Fibroblast of the conjunctiva (primary cell): ENCODE measurements at regions not wholly inside any gene's neighbourhood (a gene's known extent, or its start where the extent isn't known, plus 50 kb on each side); places are given as distances from the start of the nearest gene placed in this dataset.
"Not testable (repeated sequence)": the region's sequence is repeated elsewhere in the genome, so short reads cannot be mapped to it uniquely, and the experiment has no call there.

ENCODE experiments used
- DNase-seq: peaks from one replicate; pipeline ENCODE4 v3.0.0-alpha.2; 2010; ENCODE audit warnings: low read depth

DNA sequence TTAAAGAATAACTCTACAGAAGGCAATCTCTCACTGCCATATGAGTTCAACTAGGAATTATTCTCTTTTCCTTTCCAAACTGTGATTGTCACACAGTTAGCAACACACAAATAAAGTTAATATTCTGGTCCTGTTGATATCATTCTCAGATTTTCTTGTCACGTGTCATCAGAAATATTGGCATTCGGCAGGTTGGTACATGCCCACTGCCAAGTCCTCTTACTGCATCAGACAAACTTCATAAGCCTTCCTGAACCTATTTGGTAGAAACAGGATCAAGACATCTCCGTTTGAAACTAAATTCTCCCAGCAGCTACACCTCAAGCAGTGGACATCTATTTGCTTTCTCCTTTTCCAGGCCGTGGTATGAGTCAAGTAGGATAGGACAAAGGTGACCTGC is 177.9 kb upstream of the SOX2 start:
- no peak for DNase-seq

DNA sequence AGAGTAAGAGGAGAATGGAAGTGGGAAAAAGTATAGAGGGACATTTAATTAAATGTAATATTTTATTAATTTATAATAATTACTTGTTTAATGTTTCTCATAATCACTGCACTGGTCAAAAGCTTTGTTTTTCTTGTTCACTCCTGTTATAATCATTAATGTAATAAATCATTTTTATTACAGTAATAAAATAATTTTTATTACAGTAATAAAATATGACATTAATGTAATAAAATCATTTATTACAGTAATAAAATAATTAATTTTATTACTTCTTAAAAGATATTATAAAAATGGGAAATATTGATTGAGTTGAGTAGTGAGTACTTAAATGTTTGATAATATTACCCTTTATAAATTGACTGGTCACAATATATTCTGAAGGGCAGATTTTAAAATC is 181.1 kb upstream of the SOX2 start:
- no peak for DNase-seq

DNA sequence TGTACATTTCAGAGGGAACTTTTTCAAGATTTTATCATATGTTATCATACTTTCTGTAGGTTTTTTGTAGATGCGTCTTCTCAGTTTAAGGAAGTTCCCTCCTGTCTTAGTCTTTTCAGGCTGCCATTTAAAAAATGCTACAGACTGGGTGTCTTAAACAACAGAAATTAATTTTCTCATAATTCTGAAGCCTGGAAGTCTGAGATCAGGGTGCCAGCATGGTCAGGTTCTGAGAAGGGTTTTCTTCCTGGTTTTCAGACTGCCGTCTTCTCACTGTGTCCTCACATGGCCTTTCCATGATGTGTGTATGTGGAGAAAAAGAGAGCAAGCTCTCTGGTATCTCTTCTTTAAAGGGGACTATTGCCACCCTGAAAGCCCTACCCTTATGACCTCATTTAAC is 189.9 kb upstream of the SOX2 start:
- DNase-seq = no peak

DNA sequence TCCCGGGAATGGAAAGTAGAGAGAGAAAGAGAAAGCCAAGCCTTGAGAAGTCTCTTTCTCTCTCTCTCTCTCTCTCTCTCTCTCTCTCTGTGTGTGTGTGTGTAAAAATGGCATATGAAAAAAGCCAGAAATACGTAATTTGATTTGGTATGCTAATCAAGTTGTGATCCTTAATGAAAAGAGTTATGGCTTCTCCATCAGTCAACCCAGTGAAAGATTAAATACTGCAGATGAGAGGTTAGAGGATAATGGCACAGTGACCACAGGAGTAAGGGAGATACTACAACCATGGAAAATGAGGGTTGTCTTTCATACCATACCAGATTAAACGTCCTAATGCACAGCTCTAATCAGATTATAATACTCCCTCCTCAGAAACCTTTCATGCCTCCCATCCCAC is 193.5 kb upstream of the SOX2 start:
- no peak for DNase-seq

DNA sequence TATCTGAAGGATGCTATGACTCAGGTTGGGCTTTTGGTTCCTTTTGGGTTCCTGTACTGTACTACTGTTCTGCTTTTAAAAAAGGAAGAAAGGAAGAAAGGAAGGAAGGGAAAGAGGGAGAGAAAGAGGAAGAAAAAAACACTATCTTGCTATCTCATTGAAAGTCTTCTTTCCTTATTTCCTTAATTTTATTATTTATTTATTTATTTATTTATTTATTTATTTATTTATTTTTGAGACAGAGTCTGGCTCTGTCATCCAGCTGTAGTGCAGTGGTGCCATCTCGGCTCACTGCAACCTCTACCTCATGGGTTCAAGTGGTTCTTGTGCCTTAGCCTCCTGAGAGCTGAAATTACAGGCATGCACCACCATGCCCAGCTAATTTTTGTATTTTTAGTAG is 198.9 kb upstream of the SOX2 start:
- DNase-seq = no peak

DNA sequence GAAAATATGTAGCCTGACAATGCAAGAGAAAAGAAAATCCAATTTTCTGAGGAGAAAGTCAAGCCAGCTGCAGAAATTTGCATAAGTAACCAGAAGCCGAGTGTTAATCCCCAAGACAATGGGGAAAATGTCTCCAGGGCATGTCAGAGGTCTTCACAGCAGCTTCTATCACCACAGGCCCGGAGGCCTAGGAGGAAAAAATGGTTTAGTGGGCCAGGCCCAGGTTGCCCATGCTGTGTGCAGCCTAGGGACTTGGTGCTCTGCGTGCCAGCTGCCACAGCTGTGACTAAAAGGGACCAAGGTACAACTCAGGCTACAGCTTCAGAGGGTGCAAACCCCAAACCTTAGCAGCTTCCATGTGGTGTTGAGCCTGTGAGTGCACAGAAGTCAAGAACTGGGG is 201.2 kb upstream of the SOX2 start:
- no peak for DNase-seq

DNA sequence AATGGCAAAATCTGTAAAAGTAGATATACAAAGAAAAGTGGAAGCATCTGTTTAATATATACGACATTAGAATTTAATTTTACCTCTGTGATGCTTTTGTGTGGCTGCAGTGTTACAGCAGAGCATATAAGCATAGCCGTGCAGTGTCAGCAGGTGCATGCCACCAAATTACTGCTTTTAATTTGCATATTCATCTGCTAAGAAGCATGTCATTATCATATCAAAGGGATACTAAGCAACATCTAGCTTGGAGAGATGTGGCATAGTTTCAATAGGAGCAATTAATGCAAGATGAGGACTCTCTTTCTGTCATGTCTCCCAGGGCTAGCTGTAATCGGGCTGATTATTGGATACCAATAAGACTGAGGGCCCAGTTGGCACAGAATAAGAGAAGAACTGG is 214.4 kb upstream of the SOX2 start:
- no peak for DNase-seq

DNA sequence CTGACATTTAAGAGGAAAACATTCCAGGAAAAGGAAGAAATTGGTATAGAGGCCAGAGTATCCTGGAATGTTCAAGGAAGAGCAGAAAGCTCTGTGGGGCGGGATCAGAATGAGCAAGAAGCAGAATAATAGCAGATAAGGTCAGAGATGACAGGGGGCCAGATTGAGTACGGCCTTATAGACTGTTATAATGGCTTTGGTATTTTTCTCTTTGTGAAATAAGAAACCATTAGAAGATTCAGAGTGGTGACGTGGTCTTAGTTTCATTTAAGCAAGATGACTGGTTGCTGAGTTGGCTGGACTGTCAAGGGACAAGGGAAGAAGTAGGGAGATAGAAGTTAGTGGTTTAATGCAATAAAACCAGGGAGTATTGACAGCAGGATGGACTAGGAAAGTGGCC is 218.3 kb upstream of the SOX2 start:
- no peak for DNase-seq

DNA sequence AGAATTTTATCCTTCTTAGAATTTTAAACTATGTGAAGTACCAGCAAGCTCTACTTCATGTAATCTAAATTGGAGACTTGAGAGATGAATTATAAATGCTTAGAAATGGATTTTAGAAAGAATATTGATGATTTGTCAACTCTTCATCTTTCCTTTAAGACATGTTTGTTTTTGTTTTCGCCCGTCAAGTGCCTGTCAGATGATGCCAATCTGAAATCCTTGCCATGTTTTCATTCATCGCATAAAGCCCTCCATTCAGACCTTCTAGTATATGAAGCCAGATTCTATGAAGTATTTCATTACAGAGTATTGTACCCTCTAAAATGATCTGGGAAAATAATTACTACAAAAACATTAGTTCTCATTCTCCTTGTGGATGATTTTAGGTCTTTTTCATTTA is 223.2 kb upstream of the SOX2 start:
- DNase-seq = no peak

DNA sequence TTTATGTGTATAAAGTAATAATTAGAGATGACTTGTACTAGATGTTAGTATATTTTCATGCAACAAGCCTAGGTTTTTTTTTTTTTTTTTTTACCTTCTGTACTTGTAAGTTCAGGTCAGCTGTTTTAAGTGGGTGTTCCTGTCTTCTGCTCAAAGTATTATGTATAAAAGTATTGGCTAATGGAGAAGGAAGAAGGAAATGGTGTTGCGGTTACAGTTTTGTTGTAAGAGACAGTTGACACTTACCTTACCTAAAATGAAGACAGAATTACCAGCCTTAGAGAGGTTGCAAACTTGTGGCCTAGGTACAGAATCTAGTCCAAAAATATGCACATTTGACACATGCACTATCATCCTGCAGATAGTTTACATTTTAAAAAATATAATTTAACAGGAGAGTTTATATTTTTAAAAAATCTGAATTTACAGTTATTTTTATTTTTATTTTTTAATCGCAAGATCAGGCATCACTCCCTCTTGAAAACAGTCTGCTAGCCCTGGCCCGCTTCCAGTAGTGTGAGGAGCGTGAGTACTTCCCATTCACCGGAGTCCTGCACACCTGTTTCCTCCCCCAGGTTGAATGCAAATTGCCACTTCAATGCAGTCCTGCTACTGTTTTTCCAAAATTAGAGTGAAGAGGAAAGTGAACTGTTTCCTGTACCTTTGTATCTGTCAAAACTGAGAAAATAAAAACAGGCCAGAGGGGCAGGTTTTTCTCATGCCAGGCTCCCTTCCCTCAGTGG is 224.3 kb upstream of the SOX2 start:
- no peak for DNase-seq

DNA sequence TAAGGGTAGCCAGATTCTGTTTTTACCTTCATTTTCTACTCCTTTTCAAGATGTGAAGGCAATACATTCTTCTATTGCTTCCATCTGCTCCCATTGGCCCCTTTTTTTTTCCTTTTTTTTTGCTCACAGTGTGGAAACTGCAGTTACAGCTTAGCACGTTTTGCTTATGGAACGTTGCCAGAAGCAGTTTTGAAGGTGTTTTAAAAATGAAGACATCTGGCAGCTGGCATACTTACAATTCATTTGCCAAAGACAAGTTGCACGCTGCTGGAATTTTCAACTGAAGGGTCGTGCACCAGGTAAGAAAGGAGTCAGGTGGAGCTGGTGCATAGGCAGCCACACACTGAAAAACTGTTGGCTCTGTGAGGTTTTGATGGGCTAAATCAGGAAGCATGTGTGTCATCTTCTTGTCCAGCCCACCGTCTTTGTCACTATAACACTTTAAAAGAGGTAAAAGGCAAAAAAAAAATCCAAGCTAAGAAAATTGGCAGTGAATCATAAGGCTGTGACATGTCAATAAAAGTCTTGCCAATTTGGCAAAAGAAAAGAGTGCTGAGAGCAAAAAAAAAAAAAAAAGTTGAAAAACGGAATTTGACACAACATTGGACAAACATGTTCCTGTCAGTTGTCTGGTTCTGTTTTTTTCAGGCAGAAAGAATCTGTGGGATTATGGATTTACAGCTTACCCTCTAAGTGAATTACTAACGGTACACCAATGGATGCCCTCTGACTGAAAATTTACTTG is 225.4 kb upstream of the SOX2 start:
- no peak for DNase-seq

DNA sequence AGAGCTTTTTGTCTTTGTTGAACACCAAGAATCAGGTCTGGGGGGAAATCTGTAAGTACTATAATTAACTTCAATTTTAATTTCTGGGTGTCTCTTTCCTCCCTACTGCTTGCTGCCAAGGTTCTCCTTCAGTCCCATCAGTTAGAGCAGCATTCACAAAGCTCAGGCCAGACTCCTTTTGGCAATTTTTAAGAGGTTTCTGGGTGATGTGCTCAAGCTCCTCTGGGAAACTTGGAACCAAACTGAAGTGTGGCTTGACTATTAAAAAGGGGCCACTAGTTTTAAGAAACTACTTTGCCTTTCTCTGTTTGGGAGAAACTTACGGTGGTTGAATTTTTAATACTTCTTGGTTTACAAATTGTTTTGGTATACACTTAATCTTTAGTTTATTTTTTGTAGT is 227.7 kb upstream of the SOX2 start:
- DNase-seq = no peak

DNA sequence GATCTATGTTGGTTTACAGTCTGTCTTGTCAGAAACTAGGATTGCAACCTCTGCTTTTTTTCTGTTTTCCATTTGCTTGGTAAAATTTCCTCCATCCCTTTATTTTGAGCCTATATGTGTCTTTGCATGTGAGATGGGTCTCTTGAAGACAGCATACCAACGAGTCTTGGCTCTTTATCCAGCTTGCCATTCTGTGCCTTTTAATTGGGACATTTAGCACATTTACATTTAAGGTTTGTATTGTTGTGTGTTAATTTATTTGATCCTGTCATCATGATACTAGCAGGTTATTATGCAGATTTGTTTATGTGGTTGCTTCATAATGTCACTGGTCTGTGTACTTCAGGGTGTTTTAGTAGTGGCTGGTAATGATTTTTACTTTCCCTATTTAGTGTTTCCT is 236.6 kb upstream of the SOX2 start:
- not testable (repeated sequence) for DNase-seq

DNA sequence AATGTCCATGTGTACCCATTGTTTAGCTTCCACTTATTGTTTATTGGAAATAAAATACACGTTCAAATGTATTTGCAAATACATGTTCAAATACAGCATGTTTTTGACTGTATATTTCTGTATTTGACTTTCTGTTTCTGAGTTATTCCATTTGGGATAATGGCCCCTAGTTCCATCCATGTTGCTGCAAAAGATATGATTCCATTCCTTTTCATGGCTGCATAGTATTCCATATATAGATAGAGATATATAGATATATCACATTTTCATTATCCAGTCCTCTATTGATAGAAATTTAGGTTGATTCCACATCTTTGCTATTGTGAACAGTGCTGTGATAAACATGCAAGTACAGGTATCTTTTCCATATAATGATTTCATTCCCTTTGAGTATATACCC is 241.4 kb upstream of the SOX2 start:
- DNase-seq = no peak

DNA sequence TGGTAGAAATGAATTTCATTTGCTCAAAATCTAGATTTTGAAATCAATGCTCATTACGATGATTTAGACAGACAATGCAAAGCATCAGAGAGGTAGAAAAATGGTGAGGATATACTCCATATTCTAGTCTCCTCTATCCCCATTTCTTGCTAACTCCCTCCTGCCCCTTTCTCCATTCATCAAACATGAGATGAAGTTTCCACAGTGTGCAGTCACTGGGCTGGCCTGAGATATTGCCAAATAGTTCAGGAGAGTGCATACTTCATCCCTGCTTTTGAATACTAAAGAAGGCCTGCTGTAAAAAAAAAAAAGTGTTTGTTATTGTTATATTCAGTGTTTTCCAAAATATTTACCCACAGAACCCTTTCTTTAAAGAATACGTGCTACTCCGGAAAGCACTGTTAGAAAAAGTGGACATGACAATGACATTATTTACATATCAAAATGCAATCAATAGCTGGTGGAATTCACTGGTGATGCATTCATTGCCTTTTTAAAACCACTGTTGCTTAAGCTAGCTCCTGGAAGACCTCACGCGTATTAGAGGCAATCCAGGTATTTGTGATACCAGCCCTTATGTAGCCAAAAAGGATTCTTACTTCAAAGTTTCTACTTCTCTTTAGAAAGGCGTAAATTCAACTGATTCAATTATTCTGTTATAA is 247.6 kb upstream of the SOX2 start:
- DNase-seq = no peak

DNA sequence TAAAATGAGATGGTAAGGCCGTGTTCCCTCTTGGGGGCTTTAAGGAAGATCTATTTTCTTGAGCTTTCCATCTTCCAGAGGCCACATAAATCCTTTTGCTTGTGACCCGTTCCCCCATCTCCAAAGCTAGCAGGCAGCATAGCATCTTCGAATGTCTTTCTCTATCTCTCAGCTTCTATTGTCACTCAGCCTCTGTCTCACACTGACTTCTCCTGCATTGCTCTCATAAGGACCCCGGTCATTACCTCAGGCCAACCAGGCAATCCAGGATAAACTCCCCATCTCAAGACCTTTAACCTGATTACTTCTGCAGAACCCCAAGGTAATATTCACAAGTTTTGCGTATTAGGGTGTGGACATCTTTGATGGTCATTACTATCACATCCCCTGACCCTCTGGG is 250.3 kb upstream of the SOX2 start:
- no peak for DNase-seq

DNA sequence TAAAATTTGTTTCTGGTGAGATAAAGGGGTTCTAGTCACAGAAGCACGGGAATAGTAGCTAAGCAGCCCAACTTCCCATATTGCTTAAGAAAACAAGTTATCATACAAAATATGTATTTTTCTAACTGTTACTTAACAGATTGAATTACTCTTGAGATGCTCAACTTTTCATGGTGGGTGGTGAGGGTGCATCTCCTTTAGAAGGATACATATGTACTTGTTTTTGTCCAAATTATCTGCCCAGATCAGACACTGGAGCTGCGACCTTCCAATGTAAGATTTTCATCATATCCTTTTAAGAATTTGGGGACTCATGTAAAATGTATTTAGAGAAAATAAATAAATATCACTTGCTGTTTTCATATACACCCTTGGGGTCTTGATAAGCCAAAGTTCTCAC is 252.2 kb upstream of the SOX2 start:
- DNase-seq = no peak

DNA sequence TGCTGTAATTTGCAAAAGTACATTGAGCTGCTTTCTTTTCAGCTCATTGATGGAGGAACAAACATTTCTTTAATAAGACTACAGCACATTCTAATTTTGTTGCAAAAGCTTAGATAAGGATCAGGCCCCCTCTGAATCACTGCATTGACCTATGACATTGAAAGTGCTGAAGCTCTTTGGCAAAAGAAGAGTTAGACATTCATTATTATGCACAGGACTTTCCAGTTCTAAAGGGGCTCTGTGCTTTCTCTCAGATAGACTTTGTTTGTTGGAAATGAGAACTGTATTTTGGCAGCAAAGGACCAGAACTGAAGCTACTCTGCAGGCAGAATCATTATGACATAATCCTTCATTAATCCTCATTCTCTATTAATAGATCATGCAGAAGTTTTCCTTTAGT is 252.9 kb upstream of the SOX2 start:
- no peak for DNase-seq

DNA sequence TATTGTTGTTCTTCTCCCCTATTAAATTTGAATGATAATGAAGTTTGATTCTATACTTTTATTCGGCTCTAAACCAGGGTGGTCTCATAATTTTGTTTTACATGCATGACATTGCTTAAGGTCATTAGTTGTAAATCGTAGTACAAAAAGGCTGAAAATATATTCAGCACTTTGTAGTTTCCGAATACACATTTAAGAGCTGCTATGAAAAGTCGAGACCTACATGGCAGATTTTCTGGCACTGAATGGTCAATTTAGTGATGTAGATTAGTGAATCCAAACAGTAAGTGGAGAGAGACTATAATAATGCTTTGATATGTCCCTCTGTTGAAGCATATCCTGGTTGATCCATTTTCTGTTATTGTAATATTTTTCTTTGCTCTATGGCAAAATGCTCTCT is 254.0 kb upstream of the SOX2 start:
- DNase-seq = no peak

DNA sequence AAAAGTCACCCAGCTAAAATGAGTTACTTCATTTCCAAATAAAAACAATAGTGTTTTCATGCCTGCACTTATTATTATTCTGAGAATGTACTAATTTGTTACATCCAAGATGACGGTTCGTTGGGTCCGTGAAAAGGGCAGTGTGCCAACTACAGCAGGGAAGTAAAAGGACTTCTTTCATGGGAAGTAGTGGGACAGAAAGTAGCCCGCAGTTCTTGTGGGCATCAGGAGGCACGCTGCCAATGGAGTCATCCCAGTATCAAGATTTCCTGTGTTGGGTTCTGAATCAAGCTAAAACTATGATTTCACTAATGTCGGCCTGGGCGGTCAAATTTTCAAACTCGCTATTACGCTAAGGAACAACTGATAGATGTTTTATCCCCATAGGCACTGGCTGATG is 254.5 kb upstream of the SOX2 start:
- DNase-seq = no peak

DNA sequence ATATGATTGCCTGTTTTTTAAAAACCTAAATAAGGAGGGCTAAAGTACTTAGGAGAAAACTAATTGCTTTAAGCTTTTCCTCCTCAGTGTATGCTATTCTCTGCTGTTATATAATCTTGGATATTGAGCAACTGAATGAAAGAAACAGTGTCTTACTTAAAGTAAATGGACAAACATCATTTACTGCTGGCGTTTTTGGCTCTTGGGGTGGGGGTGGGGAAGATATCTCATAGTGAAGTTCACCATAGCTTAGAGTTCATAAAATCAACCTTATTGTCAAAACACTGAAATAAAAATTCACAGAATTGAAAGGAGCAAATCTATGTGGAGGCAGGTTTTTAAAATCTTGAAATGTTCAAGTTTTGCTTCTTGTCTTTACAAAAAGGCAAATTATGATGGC is 256.4 kb upstream of the SOX2 start:
- DNase-seq = no peak

DNA sequence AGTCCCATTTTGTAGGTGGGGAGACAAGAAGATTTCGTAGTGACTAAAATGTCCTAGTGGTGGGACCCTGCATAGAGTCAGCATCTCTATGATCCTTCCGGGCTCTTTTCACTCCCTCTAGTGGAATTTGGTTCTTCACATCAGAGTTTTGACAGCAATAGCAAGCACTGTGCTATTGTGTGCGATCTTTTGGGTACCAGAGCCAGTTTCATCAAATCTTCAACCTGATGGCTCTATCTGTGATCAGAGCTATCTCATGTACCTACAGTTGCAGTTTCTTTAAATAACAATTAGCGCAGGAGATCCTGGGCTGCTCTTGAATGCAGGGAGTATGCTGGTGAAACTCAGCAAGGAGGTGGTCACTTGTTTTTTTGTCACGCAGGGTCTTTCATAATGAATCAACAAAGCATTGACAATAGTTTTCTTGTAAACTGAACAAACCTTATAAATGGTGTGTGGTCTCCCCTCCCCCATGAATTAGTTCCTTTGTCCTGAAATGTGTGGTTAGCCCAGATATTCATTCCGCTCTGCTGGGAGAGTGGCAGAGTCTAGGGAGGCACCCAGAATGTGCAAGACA is 257.2 kb upstream of the SOX2 start:
- no peak for DNase-seq

DNA sequence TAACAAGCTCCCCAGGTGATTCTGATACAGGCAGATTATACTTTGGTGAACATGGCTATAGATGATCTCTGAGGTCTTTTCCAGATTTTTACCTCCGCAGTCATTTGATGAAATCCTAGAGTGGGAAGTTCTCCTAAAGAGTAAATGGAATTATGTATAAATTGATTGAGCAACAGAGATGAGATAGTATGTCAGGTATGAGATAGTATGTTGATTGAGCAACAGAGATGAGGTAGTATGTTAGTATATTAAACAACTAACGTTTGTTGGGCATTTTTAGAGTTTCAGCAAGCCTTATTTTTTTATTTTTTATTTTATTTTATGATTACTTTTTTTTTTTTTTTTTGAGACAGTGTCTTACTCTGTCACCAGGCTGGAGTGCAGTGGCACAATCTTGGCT is 265.0 kb upstream of the SOX2 start:
- no peak for DNase-seq
